Trophoblast cell (in vitro differentiated cells and primary cell): ENCODE measurements at regions not wholly inside any gene's neighbourhood (a gene's known extent, or its start where the extent isn't known, plus 50 kb on each side); places are given as distances from the start of the nearest gene placed in this dataset.
"Not testable (repeated sequence)": the region's sequence is repeated elsewhere in the genome, so short reads cannot be mapped to it uniquely, and the experiment has no call there.

ENCODE experiments used
- DNase-seq, 2 donors: peaks; one replicate each; pipeline ENCODE4 v3.0.0-alpha.2; 2016
- H2AFZ ChIP-seq: 2 replicates; pipeline ENCODE4 v1.6.1; 2013; ENCODE audit warnings: low read length, moderate library complexity, mild to moderate bottlenecking; ENCODE audit not compliant: insufficient read depth, poor library complexity
- H2AK5ac ChIP-seq: 2 replicates; pipeline ENCODE4 v1.6.1; 2013; ENCODE audit warnings: mild to moderate bottlenecking, low read length
- H2BK120ac ChIP-seq: 2 replicates; pipeline ENCODE4 v1.6.1; 2013; ENCODE audit warnings: low read length, mild to moderate bottlenecking, moderate library complexity; ENCODE audit not compliant: insufficient read depth, poor library complexity
- H2BK12ac ChIP-seq: 2 replicates; pipeline ENCODE4 v1.6.1; 2013; ENCODE audit warnings: mild to moderate bottlenecking, low read length, moderate library complexity
- H2BK5ac ChIP-seq: 2 replicates; pipeline ENCODE4 v1.6.1; 2013; ENCODE audit warnings: low read length, low read depth, moderate library complexity, mild to moderate bottlenecking; ENCODE audit not compliant: poor library complexity
- H3K14ac ChIP-seq: 2 replicates; pipeline ENCODE4 v1.6.1; 2013; ENCODE audit warnings: mild to moderate bottlenecking, low read length
- H3K18ac ChIP-seq: 2 replicates; pipeline ENCODE4 v1.6.1; 2013; ENCODE audit warnings: mild to moderate bottlenecking, low read length
- H3K23ac ChIP-seq: 2 replicates; pipeline ENCODE4 v1.6.1; 2013; ENCODE audit warnings: low read length
- H3K27ac ChIP-seq: 2 replicates; pipeline ENCODE4 v1.5.1; 2013; ENCODE audit warnings: low read depth, mild to moderate bottlenecking, inconsistent platforms, low read length, moderate library complexity
- H3K27me3 ChIP-seq: 2 replicates; pipeline ENCODE4 v1.6.1; 2013; ENCODE audit warnings: inconsistent platforms, mild to moderate bottlenecking, low read length, moderate library complexity; ENCODE audit not compliant: insufficient read depth
- H3K36me3 ChIP-seq, 2 experiments: 1 replicate in 1 of 2; 2 replicates in 1 of 2; pipeline ENCODE4 v1.6.1; 2013; ENCODE audit warnings: low read length in 2 of 2, mild to moderate bottlenecking in 2 of 2, moderate library complexity in 1 of 2; ENCODE audit not compliant: insufficient read depth in 2 of 2, control insufficient read depth in 1 of 2
- H3K4ac ChIP-seq: 2 replicates; pipeline ENCODE4 v1.6.1; 2013; ENCODE audit warnings: low read depth, mild to moderate bottlenecking, low read length, moderate library complexity
- H3K4me1 ChIP-seq, 2 experiments: 1 replicate in 1 of 2; 2 replicates in 1 of 2; pipeline ENCODE4 v1.6.1; 2013; ENCODE audit warnings: low read length in 2 of 2, mild to moderate bottlenecking in 2 of 2, moderate library complexity in 1 of 2; ENCODE audit not compliant: insufficient read depth in 2 of 2, control insufficient read depth in 1 of 2
- H3K4me2 ChIP-seq: 2 replicates; pipeline ENCODE4 v1.6.1; 2013; ENCODE audit warnings: inconsistent platforms, mild to moderate bottlenecking, low read length, moderate library complexity
- H3K4me3 ChIP-seq: 2 replicates; pipeline ENCODE4 v1.5.1; 2013; ENCODE audit warnings: mild to moderate bottlenecking, low read depth, low read length, inconsistent platforms
- H3K79me1 ChIP-seq: one replicate; pipeline ENCODE4 v1.6.1; 2013; ENCODE audit warnings: low read length
- H3K79me2 ChIP-seq: 2 replicates; pipeline ENCODE4 v1.6.1; 2013; ENCODE audit warnings: low read length, mild to moderate bottlenecking; ENCODE audit not compliant: control insufficient read depth, insufficient read depth, poor library complexity
- H3K9ac ChIP-seq: 2 replicates; pipeline ENCODE4 v1.6.1; 2013; ENCODE audit warnings: mild to moderate bottlenecking, low read length
- H3K9me3 ChIP-seq: 2 replicates; pipeline ENCODE4 v1.6.1; 2013; ENCODE audit warnings: low read depth, mild to moderate bottlenecking, control low read depth, inconsistent platforms, low read length; ENCODE audit not compliant: insufficient read depth
- H4K12ac ChIP-seq: 2 replicates; pipeline ENCODE4 v1.6.1; 2013; ENCODE audit warnings: low read depth, mild to moderate bottlenecking, low read length, moderate library complexity
- H4K8ac ChIP-seq: 2 replicates; pipeline ENCODE4 v1.6.1; 2013; ENCODE audit warnings: low read depth, mild to moderate bottlenecking, low read length, moderate library complexity
- H4K91ac ChIP-seq: one replicate; pipeline ENCODE4 v1.6.1; 2013; ENCODE audit warnings: low read depth, mild to moderate bottlenecking, low read length, moderate library complexity
- WGBS: extraction: QIAGEN DNeasy Blood & Tissue Kit; methylation state at CpG from one replicate; pipeline ENCODE4 v1.1.7; 2013; ENCODE audit warnings: missing lambda C conversion rate; ENCODE audit not compliant: insufficient read length, insufficient coverage; ENCODE audit errors: extremely low coverage; 5-methylcytosine and 5-hydroxymethylcytosine counted together

DNA sequence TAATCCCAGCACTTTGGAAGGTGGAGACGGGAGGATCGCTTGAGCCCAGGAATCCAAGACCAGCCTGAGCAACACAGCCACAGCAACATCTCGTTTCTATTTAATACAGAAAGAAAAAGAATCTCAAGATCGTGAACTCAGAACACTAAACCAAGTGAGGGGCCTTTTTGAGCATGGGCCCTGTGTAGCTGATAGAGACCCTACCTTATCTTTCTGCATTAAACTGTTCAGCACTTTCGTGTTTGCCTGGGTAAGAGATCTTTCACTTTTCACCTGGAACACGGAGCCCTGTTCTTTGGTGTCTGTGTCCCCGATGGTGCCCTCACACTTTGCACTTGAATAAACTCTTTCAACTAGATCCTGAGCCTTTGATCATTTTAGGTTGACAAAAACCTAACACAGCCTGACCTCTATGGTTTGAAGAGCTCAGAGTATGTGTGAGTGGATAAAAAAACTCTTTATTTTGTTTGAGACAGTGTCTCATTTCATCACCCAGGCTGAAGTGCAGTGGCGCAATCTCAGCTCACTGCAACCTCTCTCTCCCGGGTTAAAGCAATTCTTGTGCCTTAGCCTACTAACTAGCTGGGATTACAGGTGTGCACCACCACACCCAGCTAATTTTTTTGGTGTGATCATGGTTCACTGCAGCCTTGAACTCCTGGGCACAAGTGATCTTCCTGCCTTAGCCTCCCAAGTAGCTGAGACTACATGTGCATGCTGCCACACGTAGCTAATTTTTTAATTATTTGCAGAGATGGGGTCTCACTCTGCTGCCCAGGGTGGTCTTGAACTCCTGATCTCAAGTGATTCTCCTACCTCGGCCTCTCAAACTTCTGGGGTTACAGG lies 83.8 kb upstream of the GRIN2A start:
- Histone ChIP-seq H3K18ac (no peak overlapping the region), H3K23ac (no peak overlapping the region), H3K79me1 (no peaks in the 10 kb centered on the region), H3K9ac (no peak overlapping the region), H3K4me2 (no peak overlapping the region), H3K4me3 (no peak overlapping the region), H2BK120ac (no peak overlapping the region), H3K36me3 (no peaks in the 10 kb centered on the region), H4K91ac (no peak overlapping the region), H3K27ac (no peak overlapping the region), H3K4ac (no peak overlapping the region), H2AFZ (no peak overlapping the region), H2AK5ac (no peak overlapping the region), H4K12ac (no peak overlapping the region), H2BK12ac (no peak overlapping the region), H3K27me3 (no peaks in the 10 kb centered on the region), H3K4me1 (no peaks in the 10 kb centered on the region), H2BK5ac (no peak overlapping the region), H3K79me2 (no peaks in the 10 kb centered on the region), H3K9me3 (no peaks in the 10 kb centered on the region), H3K14ac (no peak overlapping the region), H4K8ac (no peak overlapping the region)
- no peak for DNase-seq
- WGBS, result no CpG with 5 or more reads among the region's 11 CpGs

DNA sequence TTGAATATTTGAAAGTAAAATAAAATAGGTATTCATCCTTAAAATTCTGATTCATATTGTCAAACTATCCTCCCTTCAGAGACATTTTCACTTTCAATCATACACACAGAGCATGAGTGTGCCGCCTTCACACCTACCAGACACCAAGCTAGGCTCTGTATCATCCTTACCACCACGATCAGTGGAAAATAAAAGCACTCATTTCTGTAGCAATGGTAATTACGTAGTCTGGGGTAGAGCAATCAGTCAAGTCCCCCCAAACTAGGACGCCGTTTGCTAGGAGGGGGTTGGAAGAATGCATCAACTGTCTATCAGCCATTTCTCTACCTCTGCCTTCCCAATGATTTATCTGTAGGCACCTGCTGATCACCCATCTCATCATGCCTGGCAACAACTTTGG lies 84.6 kb upstream of the GRIN2A start:
- Histone ChIP-seq H4K91ac (no peak overlapping the region), H3K4me2 (no peak overlapping the region), H4K12ac (no peak overlapping the region), H3K9me3 (no peaks in the 10 kb centered on the region), H2BK12ac (no peak overlapping the region), H3K27ac (no peak overlapping the region), H4K8ac (no peak overlapping the region), H3K18ac (no peak overlapping the region), H2BK5ac (no peak overlapping the region), H3K79me1 (no peaks in the 10 kb centered on the region), H3K27me3 (no peaks in the 10 kb centered on the region), H3K23ac (no peak overlapping the region), H3K9ac (no peak overlapping the region), H3K79me2 (no peaks in the 10 kb centered on the region), H2BK120ac (no peak overlapping the region), H2AK5ac (no peak overlapping the region), H3K36me3 (no peaks in the 10 kb centered on the region), H2AFZ (no peak overlapping the region), H3K14ac (no peak overlapping the region), H3K4me3 (no peak overlapping the region), H3K4ac (no peak overlapping the region), H3K4me1 (no peaks in the 10 kb centered on the region)
- no CpG with 5 or more reads among the region's 5 CpGs for WGBS
- DNase-seq, result no peak

DNA sequence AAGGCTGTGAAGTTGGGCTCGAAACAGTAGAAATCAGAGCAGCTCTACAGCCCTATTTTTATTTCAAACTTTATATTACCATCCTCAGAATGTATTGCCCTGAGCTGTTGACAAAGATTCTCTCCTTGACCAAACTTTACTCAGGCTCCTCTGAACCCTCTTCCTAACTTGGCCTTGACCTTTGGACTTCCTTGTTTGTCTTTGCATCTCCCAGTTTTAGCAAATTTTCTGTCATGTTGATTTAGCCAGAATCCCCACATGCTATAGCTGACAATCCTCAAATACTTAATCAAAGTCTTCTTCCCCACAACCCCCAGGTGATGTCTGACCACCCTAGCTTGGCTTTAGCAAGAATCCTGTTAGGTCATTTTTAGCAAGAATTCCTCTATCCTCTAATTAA lies 87.4 kb upstream of the GRIN2A start:
- no peak overlapping the region for H4K8ac ChIP-seq
- H3K9ac ChIP-seq, result no peak overlapping the region
- no peak overlapping the region for H2BK5ac ChIP-seq
- no peak overlapping the region for H4K12ac ChIP-seq
- no peak overlapping the region for H2AFZ ChIP-seq
- no peaks in the 10 kb centered on the region for H3K4me1 ChIP-seq
- H2BK12ac ChIP-seq, result no peak overlapping the region
- H2BK120ac ChIP-seq, result no peak overlapping the region
- WGBS, result no CpG with 5 or more reads among the region's 1 CpG
- no peak overlapping the region for H3K23ac ChIP-seq
- no peak overlapping the region for H2AK5ac ChIP-seq
- no peak overlapping the region for H3K14ac ChIP-seq
- no peak for DNase-seq
- no peak overlapping the region for H3K18ac ChIP-seq
- H3K79me2 ChIP-seq, result no peaks in the 10 kb centered on the region
- no peak overlapping the region for H4K91ac ChIP-seq
- no peak overlapping the region for H3K4ac ChIP-seq
- no peak overlapping the region for H3K27ac ChIP-seq
- H3K4me3 ChIP-seq, result no peak overlapping the region
- no peaks in the 10 kb centered on the region for H3K36me3 ChIP-seq
- no peaks in the 10 kb centered on the region for H3K79me1 ChIP-seq
- no peaks in the 10 kb centered on the region for H3K27me3 ChIP-seq
- no peak overlapping the region for H3K4me2 ChIP-seq
- no peaks in the 10 kb centered on the region for H3K9me3 ChIP-seq

DNA sequence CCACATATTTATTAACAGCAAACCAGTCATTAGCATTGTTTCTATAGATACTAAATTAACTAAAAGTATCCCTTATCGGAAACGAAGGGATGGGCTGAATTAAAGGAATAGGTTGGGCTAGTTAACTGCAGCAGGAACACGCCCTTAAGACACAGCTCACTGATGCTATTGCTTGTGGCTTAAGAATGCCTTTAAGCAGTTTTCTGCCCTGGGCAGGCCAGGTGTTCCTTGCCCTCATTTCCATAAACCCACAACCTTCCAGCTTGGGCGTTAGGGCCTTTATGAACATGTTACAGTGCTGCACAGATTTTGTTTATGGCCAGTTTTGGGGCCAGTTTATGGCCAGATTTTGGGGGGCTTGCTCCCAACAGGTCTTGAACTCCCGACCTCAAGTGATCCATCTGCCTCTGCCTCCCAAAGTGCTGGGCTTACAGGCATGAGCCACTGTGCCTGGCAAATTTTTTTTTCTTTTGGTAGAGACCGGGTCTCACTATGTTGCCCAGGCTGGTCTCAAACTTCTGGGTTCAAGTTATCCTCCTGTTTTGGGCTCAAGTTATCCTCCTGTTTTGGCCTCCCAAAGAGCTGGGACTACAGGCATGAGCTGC lies 90.1 kb upstream of the GRIN2A start:
- not testable (repeated sequence) for H2BK120ac ChIP-seq, H3K14ac ChIP-seq, H4K91ac ChIP-seq, H3K27me3 ChIP-seq, H3K27ac ChIP-seq, H4K8ac ChIP-seq, H2BK12ac ChIP-seq, H3K9me3 ChIP-seq, H3K23ac ChIP-seq, H3K4me2 ChIP-seq, H2AK5ac ChIP-seq, DNase-seq, H3K79me1 ChIP-seq, H3K79me2 ChIP-seq, H3K18ac ChIP-seq, H3K9ac ChIP-seq, H3K4me3 ChIP-seq, H3K4me1 ChIP-seq, H2AFZ ChIP-seq, H2BK5ac ChIP-seq, H3K36me3 ChIP-seq, H3K4ac ChIP-seq, H4K12ac ChIP-seq
- no CpG with 5 or more reads among the region's 6 CpGs for WGBS
